ENCODE measurements at regions not wholly inside any gene's neighbourhood (a gene's known extent, or its start where the extent isn't known, plus 50 kb on each side); places are given as distances from the start of the nearest gene placed in this dataset.

DNA sequence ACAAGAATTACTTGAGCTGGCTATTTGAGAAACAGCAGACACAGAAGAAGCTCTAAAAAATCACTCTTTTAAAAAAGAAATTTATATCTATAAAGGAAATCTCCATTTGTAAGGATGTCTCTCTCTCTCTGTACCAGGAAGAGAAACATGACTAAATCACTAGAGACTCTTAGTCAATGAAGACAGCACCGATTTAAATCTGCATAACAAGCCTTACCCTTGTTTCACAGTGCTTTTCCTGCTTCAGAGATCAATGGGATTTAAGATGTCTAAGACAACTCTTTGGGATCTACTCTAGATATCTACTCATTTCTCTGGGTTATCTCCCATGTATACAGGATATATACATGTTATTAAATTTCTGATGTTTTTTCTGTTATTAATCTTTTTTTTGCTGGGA lies 359.2 kb upstream of the RND3 start:
- TF ChIP-seq ARNTL (CRISPR knock-in tag; IDR thresholded peaks at IDR 0.05; ENCODE audit: borderline replicate concordance, low read depth) = no peak
- no peak for TF ChIP-seq ZC3H10 (CRISPR knock-in tag; IDR thresholded peaks at IDR 0.05)
- TF ChIP-seq ZNF8 (CRISPR knock-in tag; IDR thresholded peaks at IDR 0.05) = no peak
- no peak for ATAC-seq

DNA sequence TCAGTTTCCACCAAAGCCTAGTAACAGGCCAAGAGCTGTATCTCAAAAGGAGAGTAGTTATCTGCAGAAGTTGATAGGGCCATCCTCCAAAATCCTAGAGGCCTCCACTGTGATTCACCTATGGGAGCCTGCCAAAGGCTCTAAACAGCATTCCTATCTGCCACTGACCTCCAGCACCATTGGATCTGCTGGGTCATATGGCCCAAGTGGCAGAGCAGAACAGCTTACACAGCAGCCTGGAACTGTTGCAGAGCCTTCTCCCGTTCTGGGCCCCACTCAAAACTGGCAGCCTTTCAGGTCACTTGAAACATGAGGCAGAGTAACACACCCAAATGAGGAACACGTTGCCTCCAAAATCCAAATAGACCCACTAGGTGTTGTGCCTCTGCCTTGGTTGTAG lies 345.2 kb upstream of the RND3 start:
- TF ChIP-seq TOX (CRISPR knock-in tag; IDR thresholded peaks at IDR 0.05; ENCODE audit: borderline replicate concordance) (no peak), ESRRG (CRISPR knock-in tag; IDR thresholded peaks at IDR 0.05) (no peak), ARNTL (CRISPR knock-in tag; IDR thresholded peaks at IDR 0.05; ENCODE audit: borderline replicate concordance, low read depth) (no peak), PATZ1 (CRISPR knock-in tag; IDR thresholded peaks at IDR 0.05; ENCODE audit: borderline replicate concordance) (no peak), ZNF565 (CRISPR knock-in tag; conservative IDR thresholded peaks at IDR 0.05; ENCODE audit: low read depth) (no peak), GLIS3 (CRISPR knock-in tag; IDR thresholded peaks at IDR 0.05) (no peak), CSDC2 (CRISPR knock-in tag; IDR thresholded peaks at IDR 0.05) (no peak), RARB (CRISPR knock-in tag; IDR thresholded peaks at IDR 0.05) (no peak), ZFP30 (CRISPR knock-in tag; IDR thresholded peaks at IDR 0.05) (no peak), TCF4 (CRISPR knock-in tag; IDR thresholded peaks at IDR 0.05; ENCODE audit: borderline replicate concordance) (no peak), CREB5 (CRISPR knock-in tag; IDR thresholded peaks at IDR 0.05; ENCODE audit: low read depth) (no peak), ZC3H10 (CRISPR knock-in tag; IDR thresholded peaks at IDR 0.05) (no peak), BACH2 (CRISPR knock-in tag; IDR thresholded peaks at IDR 0.05; ENCODE audit: borderline replicate concordance) (no peak)
- TF ChIP-seq, protein P1, sequence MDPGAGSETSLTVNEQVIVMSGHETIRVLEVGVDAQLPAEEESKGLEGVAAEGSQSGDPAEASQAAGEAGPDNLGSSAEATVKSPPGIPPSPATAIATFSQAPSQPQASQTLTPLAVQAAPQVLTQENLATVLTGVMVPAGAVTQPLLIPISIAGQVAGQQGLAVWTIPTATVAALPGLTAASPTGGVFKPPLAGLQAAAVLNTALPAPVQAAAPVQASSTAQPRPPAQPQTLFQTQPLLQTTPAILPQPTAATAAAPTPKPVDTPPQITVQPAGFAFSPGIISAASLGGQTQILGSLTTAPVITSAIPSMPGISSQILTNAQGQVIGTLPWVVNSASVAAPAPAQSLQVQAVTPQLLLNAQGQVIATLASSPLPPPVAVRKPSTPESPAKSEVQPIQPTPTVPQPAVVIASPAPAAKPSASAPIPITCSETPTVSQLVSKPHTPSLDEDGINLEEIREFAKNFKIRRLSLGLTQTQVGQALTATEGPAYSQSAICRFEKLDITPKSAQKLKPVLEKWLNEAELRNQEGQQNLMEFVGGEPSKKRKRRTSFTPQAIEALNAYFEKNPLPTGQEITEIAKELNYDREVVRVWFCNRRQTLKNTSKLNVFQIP (CRISPR knock-in tag; IDR thresholded peaks at IDR 0.05; ENCODE audit: borderline replicate concordance, low read depth) = no peak
- no peak for ATAC-seq

DNA sequence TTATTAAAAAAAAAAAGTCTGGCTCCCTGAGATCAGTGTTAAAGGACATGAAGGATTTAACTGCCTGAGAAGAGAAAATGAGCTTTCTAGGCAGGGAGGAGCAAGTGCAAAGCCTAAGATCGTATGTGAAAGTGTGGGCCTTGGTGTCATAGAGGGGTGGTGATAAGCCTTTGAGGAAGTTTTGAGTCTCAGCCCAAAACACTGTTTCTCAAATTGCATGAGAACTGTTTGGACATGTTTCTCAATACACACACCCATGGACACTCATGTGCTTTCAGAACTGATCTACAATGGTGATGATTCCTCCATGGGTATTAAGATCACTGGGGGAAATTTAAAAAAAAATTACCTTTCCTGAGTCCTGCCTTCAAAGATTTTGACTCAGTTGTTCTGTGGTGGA lies 336.7 kb upstream of the RND3 start:
- TF ChIP-seq RARB (CRISPR knock-in tag; IDR thresholded peaks at IDR 0.05) (no peak), CREB5 (CRISPR knock-in tag; IDR thresholded peaks at IDR 0.05; ENCODE audit: low read depth) (no peak), OSR1 (CRISPR knock-in tag; IDR thresholded peaks at IDR 0.05) (no peak), CSDC2 (CRISPR knock-in tag; IDR thresholded peaks at IDR 0.05) (no peak), ARNTL (CRISPR knock-in tag; IDR thresholded peaks at IDR 0.05; ENCODE audit: borderline replicate concordance, low read depth) (no peak)
- TF ChIP-seq, protein P1 (CRISPR knock-in tag; IDR thresholded peaks at IDR 0.05; ENCODE audit: borderline replicate concordance, low read depth) = no peak

GRCh38 chr2:150817422-150817821 lies 330.0 kb upstream of the RND3 start:
- no peak for ATAC-seq
- TF ChIP-seq PATZ1 (CRISPR knock-in tag; IDR thresholded peaks at IDR 0.05; ENCODE audit: borderline replicate concordance) (no peak), ARNTL (CRISPR knock-in tag; IDR thresholded peaks at IDR 0.05; ENCODE audit: borderline replicate concordance, low read depth) (no peak), CSRNP3 (CRISPR knock-in tag; IDR thresholded peaks at IDR 0.05) (no peak), ZNF8 (CRISPR knock-in tag; IDR thresholded peaks at IDR 0.05) (no peak), ZNF70 (CRISPR knock-in tag; IDR thresholded peaks at IDR 0.05) (no peak), CREB5 (CRISPR knock-in tag; IDR thresholded peaks at IDR 0.05; ENCODE audit: low read depth) (no peak)
- TF ChIP-seq, protein P2, sequence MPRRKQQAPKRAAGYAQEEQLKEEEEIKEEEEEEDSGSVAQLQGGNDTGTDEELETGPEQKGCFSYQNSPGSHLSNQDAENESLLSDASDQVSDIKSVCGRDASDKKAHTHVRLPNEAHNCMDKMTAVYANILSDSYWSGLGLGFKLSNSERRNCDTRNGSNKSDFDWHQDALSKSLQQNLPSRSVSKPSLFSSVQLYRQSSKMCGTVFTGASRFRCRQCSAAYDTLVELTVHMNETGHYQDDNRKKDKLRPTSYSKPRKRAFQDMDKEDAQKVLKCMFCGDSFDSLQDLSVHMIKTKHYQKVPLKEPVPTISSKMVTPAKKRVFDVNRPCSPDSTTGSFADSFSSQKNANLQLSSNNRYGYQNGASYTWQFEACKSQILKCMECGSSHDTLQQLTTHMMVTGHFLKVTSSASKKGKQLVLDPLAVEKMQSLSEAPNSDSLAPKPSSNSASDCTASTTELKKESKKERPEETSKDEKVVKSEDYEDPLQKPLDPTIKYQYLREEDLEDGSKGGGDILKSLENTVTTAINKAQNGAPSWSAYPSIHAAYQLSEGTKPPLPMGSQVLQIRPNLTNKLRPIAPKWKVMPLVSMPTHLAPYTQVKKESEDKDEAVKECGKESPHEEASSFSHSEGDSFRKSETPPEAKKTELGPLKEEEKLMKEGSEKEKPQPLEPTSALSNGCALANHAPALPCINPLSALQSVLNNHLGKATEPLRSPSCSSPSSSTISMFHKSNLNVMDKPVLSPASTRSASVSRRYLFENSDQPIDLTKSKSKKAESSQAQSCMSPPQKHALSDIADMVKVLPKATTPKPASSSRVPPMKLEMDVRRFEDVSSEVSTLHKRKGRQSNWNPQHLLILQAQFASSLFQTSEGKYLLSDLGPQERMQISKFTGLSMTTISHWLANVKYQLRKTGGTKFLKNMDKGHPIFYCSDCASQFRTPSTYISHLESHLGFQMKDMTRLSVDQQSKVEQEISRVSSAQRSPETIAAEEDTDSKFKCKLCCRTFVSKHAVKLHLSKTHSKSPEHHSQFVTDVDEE (CRISPR knock-in tag; IDR thresholded peaks at IDR 0.05) = no peak

More for the DNA sequence above, 336.7 kb upstream of the RND3 start:
- ATAC-seq = no peak
